ENCODE measurements at regions not wholly inside any gene's neighbourhood (a gene's known extent, or its start where the extent isn't known, plus 50 kb on each side); places are given as distances from the start of the nearest gene placed in this dataset.
"Not testable (repeated sequence)": the region's sequence is repeated elsewhere in the genome, so short reads cannot be mapped to it uniquely, and the experiment has no call there.

- DNase-seq (ENCODE audit: low read depth) = not testable (repeated sequence)
These were observed 56.2 kb upstream of the TFPI start for GRCh38 chr2:187610450-187610849.

GRCh38 chr2:187612857-187613256 is 58.6 kb upstream of the TFPI start:
- no peak for DNase-seq (ENCODE audit: low read depth)

- no peak for DNase-seq (ENCODE audit: low read depth)
These were observed 60.5 kb upstream of the TFPI start for GRCh38 chr2:187614756-187615155.

GRCh38 chr2:187615364-187615763 is 61.1 kb upstream of the TFPI start:
- no peak for DNase-seq (ENCODE audit: low read depth)

GRCh38 chr2:187615902-187616301 is 61.7 kb upstream of the TFPI start:
- DNase-seq (ENCODE audit: low read depth) = no peak

- DNase-seq (ENCODE audit: low read depth) = no peak
These were observed 62.9 kb upstream of the TFPI start for GRCh38 chr2:187617120-187617519.

GRCh38 chr2:187617905-187618304 is 63.7 kb upstream of the TFPI start:
- no peak for DNase-seq (ENCODE audit: low read depth)

GRCh38 chr2:187618813-187619212 is 64.6 kb upstream of the TFPI start:
- no peak for DNase-seq (ENCODE audit: low read depth)

GRCh38 chr2:187627153-187627552 is 72.9 kb upstream of the TFPI start:
- no peak for DNase-seq (ENCODE audit: low read depth)

- not testable (repeated sequence) for DNase-seq (ENCODE audit: low read depth)
These were observed 82.6 kb upstream of the TFPI start for GRCh38 chr2:187636731-187637391.

GRCh38 chr2:187637392-187637740 is 83.1 kb upstream of the TFPI start:
- DNase-seq (ENCODE audit: low read depth) = not testable (repeated sequence)

GRCh38 chr2:187637771-187638170 is 83.5 kb upstream of the TFPI start:
- not testable (repeated sequence) for DNase-seq (ENCODE audit: low read depth)

- no peak for DNase-seq (ENCODE audit: low read depth)
These were observed 84.6 kb upstream of the TFPI start for GRCh38 chr2:187638840-187639239.

GRCh38 chr2:187640926-187641510 is 86.8 kb upstream of the TFPI start:
- DNase-seq (ENCODE audit: low read depth) = no peak

GRCh38 chr2:187642498-187642897 is 88.3 kb upstream of the TFPI start:
- no peak for DNase-seq (ENCODE audit: low read depth)

GRCh38 chr2:187644486-187644885 is 90.3 kb upstream of the TFPI start:
- DNase-seq (ENCODE audit: low read depth) = no peak

GRCh38 chr2:187644981-187645380 is 90.7 kb upstream of the TFPI start:
- no peak for DNase-seq (ENCODE audit: low read depth)

- DNase-seq (ENCODE audit: low read depth) = no peak
These were observed 92.3 kb upstream of the TFPI start for GRCh38 chr2:187646556-187646955.

- DNase-seq (ENCODE audit: low read depth) = no peak
These were observed 100.3 kb upstream of the TFPI start for GRCh38 chr2:187654535-187654934.

- DNase-seq (ENCODE audit: low read depth) = no peak
These were observed 100.8 kb upstream of the TFPI start for GRCh38 chr2:187655001-187655400.

GRCh38 chr2:187656123-187656522 is 101.9 kb upstream of the TFPI start:
- DNase-seq (ENCODE audit: low read depth) = no peak

- peak; percentile 3 for DNase-seq (ENCODE audit: low read depth)
These were observed 104.8 kb upstream of the TFPI start for GRCh38 chr2:187658952-187659525.

GRCh38 chr2:187676050-187676449 is 121.8 kb upstream of the TFPI start:
- DNase-seq (ENCODE audit: low read depth) = not testable (repeated sequence)

GRCh38 chr2:187679454-187679853 is 125.2 kb upstream of the TFPI start:
- DNase-seq (ENCODE audit: low read depth) = no peak
